ENCODE measurements at regions not wholly inside any gene's neighbourhood (a gene's known extent, or its start where the extent isn't known, plus 50 kb on each side); places are given as distances from the start of the nearest gene placed in this dataset.
"Not testable (repeated sequence)": the region's sequence is repeated elsewhere in the genome, so short reads cannot be mapped to it uniquely, and the experiment has no call there.

- POLR2A ChIA-PET, result no interaction called here
- no peak overlapping the region for H3K4me3 ChIP-seq (ENCODE audit: control insufficient read depth in 1 of 7, extremely low read depth in 1 of 7, insufficient read depth in 4 of 7, low read depth in 2 of 7, low read length in 6 of 7)
Observed at GRCh38 chr1:177665935-177666334, 303.9 kb downstream of the SEC16B start.

GRCh38 chr1:177664742-177665141 lies 305.1 kb downstream of the SEC16B start:
- H3K27me3 ChIP-seq (replicated peaks in 2 of 5; ENCODE audit: control insufficient read depth in 4 of 5, insufficient read depth in 5 of 5, low read length in 4 of 5); H3K4me3 ChIP-seq (ENCODE audit: control insufficient read depth in 1 of 7, extremely low read depth in 1 of 7, insufficient read depth in 4 of 7, low read depth in 2 of 7, low read length in 6 of 7); POLR2A ChIA-PET; CTCF ChIA-PET; H3K27ac ChIP-seq (ENCODE audit: insufficient read depth in 1 of 2, low read depth in 1 of 2, low read length in 2 of 2, poor library complexity in 1 of 2, severe bottlenecking in 2 of 2); H3K9me3 ChIP-seq (ENCODE audit: control extremely low read depth in 1 of 5, control insufficient read depth in 4 of 5, insufficient read depth in 2 of 5, low read depth in 1 of 5, low read length in 4 of 5); H3K4me1 ChIP-seq (ENCODE audit: control extremely low read depth in 1 of 4, control insufficient read depth in 4 of 4, insufficient read depth in 4 of 4, low read length in 3 of 4); DNase-seq; H3K36me3 ChIP-seq (ENCODE audit: control insufficient read depth in 4 of 4, insufficient read depth in 4 of 4, low read length in 3 of 4): not testable (repeated sequence)
- WGBS (ENCODE audit: insufficient coverage), result 100% methylated on average over 2 of the region's 4 CpGs

More at GRCh38 chr1:177665935-177666334, 303.9 kb downstream of the SEC16B start:
- Histone ChIP-seq H3K4me1 (ENCODE audit: control extremely low read depth in 1 of 4, control insufficient read depth in 4 of 4, insufficient read depth in 4 of 4, low read length in 3 of 4) (no peaks in the 10 kb centered on the region), H3K27me3 (replicated peaks in 2 of 5; ENCODE audit: control insufficient read depth in 4 of 5, insufficient read depth in 5 of 5, low read length in 4 of 5) (no peaks in the 10 kb centered on the region), H3K36me3 (ENCODE audit: control insufficient read depth in 4 of 4, insufficient read depth in 4 of 4, low read length in 3 of 4) (no peaks in the 10 kb centered on the region), H3K27ac (ENCODE audit: insufficient read depth in 1 of 2, low read depth in 1 of 2, low read length in 2 of 2, poor library complexity in 1 of 2, severe bottlenecking in 2 of 2) (no peak overlapping the region), H3K9me3 (ENCODE audit: control extremely low read depth in 1 of 5, control insufficient read depth in 4 of 5, insufficient read depth in 2 of 5, low read depth in 1 of 5, low read length in 4 of 5) (no peaks in the 10 kb centered on the region)
- CTCF ChIA-PET, result interaction anchor here (0.6 kb wide), 1 partner anchor 392 kb away, joined by 3 read pairs; no protein-coding TSS in a partner anchor
- no peak for DNase-seq
- WGBS (ENCODE audit: insufficient coverage), result 50% methylated on average over 1 of the region's 2 CpGs

GRCh38 chr1:177660188-177660587 lies 309.7 kb downstream of the SEC16B start:
- H3K4me3 ChIP-seq (ENCODE audit: control insufficient read depth in 1 of 7, extremely low read depth in 1 of 7, insufficient read depth in 4 of 7, low read depth in 2 of 7, low read length in 6 of 7), result no peak overlapping the region
- ChIA-PET CTCF (no interaction called here), POLR2A (no interaction called here)
- no peaks in the 10 kb centered on the region for H3K4me1 ChIP-seq (ENCODE audit: control extremely low read depth in 1 of 4, control insufficient read depth in 4 of 4, insufficient read depth in 4 of 4, low read length in 3 of 4)
- no peaks in the 10 kb centered on the region for H3K9me3 ChIP-seq (ENCODE audit: control extremely low read depth in 1 of 5, control insufficient read depth in 4 of 5, insufficient read depth in 2 of 5, low read depth in 1 of 5, low read length in 4 of 5)
- no peak for DNase-seq
- 100% methylated on average over 4 of the region's 5 CpGs for WGBS (ENCODE audit: insufficient coverage)
- no peaks in the 10 kb centered on the region for H3K27me3 ChIP-seq (replicated peaks in 2 of 5; ENCODE audit: control insufficient read depth in 4 of 5, insufficient read depth in 5 of 5, low read length in 4 of 5)
- H3K27ac ChIP-seq (ENCODE audit: insufficient read depth in 1 of 2, low read depth in 1 of 2, low read length in 2 of 2, poor library complexity in 1 of 2, severe bottlenecking in 2 of 2), result no peak overlapping the region
- H3K36me3 ChIP-seq (ENCODE audit: control insufficient read depth in 4 of 4, insufficient read depth in 4 of 4, low read length in 3 of 4), result no peaks in the 10 kb centered on the region

- no peak overlapping the region for H3K4me3 ChIP-seq (ENCODE audit: control insufficient read depth in 1 of 7, extremely low read depth in 1 of 7, insufficient read depth in 4 of 7, low read depth in 2 of 7, low read length in 6 of 7)
- no peak overlapping the region for H3K27ac ChIP-seq (ENCODE audit: insufficient read depth in 1 of 2, low read depth in 1 of 2, low read length in 2 of 2, poor library complexity in 1 of 2, severe bottlenecking in 2 of 2)
- no peak for DNase-seq
- no peaks in the 10 kb centered on the region for H3K4me1 ChIP-seq (ENCODE audit: control extremely low read depth in 1 of 4, control insufficient read depth in 4 of 4, insufficient read depth in 4 of 4, low read length in 3 of 4)
- WGBS (ENCODE audit: insufficient coverage), result 92% methylated on average over 4 of the region's 4 CpGs
- POLR2A ChIA-PET, result no interaction called here
- CTCF ChIA-PET, result no interaction called here
- no peaks in the 10 kb centered on the region for H3K9me3 ChIP-seq (ENCODE audit: control extremely low read depth in 1 of 5, control insufficient read depth in 4 of 5, insufficient read depth in 2 of 5, low read depth in 1 of 5, low read length in 4 of 5)
- H3K36me3 ChIP-seq (ENCODE audit: control insufficient read depth in 4 of 4, insufficient read depth in 4 of 4, low read length in 3 of 4), result no peaks in the 10 kb centered on the region
- no peaks in the 10 kb centered on the region for H3K27me3 ChIP-seq (replicated peaks in 2 of 5; ENCODE audit: control insufficient read depth in 4 of 5, insufficient read depth in 5 of 5, low read length in 4 of 5)
Observed at GRCh38 chr1:177659281-177659680, 310.6 kb downstream of the SEC16B start.

GRCh38 chr1:177656598-177656997 lies 313.3 kb downstream of the SEC16B start:
- Histone ChIP-seq H3K4me1 (ENCODE audit: control extremely low read depth in 1 of 4, control insufficient read depth in 4 of 4, insufficient read depth in 4 of 4, low read length in 3 of 4) (no peaks in the 10 kb centered on the region), H3K27ac (ENCODE audit: insufficient read depth in 1 of 2, low read depth in 1 of 2, low read length in 2 of 2, poor library complexity in 1 of 2, severe bottlenecking in 2 of 2) (no peak overlapping the region), H3K9me3 (ENCODE audit: control extremely low read depth in 1 of 5, control insufficient read depth in 4 of 5, insufficient read depth in 2 of 5, low read depth in 1 of 5, low read length in 4 of 5) (no peaks in the 10 kb centered on the region), H3K27me3 (replicated peaks in 2 of 5; ENCODE audit: control insufficient read depth in 4 of 5, insufficient read depth in 5 of 5, low read length in 4 of 5) (no peaks in the 10 kb centered on the region), H3K36me3 (ENCODE audit: control insufficient read depth in 4 of 4, insufficient read depth in 4 of 4, low read length in 3 of 4) (no peaks in the 10 kb centered on the region), H3K4me3 (ENCODE audit: control insufficient read depth in 1 of 7, extremely low read depth in 1 of 7, insufficient read depth in 4 of 7, low read depth in 2 of 7, low read length in 6 of 7) (no peak overlapping the region)
- no peak for DNase-seq
- 94% methylated on average over 2 of the region's 3 CpGs for WGBS (ENCODE audit: insufficient coverage)
- POLR2A ChIA-PET, result no interaction called here
- CTCF ChIA-PET, result no interaction called here

- Histone ChIP-seq H3K27ac (ENCODE audit: insufficient read depth in 1 of 2, low read depth in 1 of 2, low read length in 2 of 2, poor library complexity in 1 of 2, severe bottlenecking in 2 of 2) (no peak overlapping the region), H3K9me3 (ENCODE audit: control extremely low read depth in 1 of 5, control insufficient read depth in 4 of 5, insufficient read depth in 2 of 5, low read depth in 1 of 5, low read length in 4 of 5) (no peaks in the 10 kb centered on the region), H3K4me1 (ENCODE audit: control extremely low read depth in 1 of 4, control insufficient read depth in 4 of 4, insufficient read depth in 4 of 4, low read length in 3 of 4) (no peaks in the 10 kb centered on the region), H3K27me3 (replicated peaks in 2 of 5; ENCODE audit: control insufficient read depth in 4 of 5, insufficient read depth in 5 of 5, low read length in 4 of 5) (no peaks in the 10 kb centered on the region), H3K36me3 (ENCODE audit: control insufficient read depth in 4 of 4, insufficient read depth in 4 of 4, low read length in 3 of 4) (no peaks in the 10 kb centered on the region), H3K4me3 (ENCODE audit: control insufficient read depth in 1 of 7, extremely low read depth in 1 of 7, insufficient read depth in 4 of 7, low read depth in 2 of 7, low read length in 6 of 7) (no peak overlapping the region)
- DNase-seq, result no peak
- 100% methylated on average over 1 of the region's 3 CpGs for WGBS (ENCODE audit: insufficient coverage)
- ChIA-PET POLR2A (no interaction called here), CTCF (no interaction called here)
Observed at GRCh38 chr1:177650947-177651346, 318.9 kb downstream of the SEC16B start.

- ChIA-PET CTCF (no interaction called here), POLR2A (no interaction called here)
- Histone ChIP-seq H3K27me3 (replicated peaks in 2 of 5; ENCODE audit: control insufficient read depth in 4 of 5, insufficient read depth in 5 of 5, low read length in 4 of 5) (no peaks in the 10 kb centered on the region), H3K27ac (ENCODE audit: insufficient read depth in 1 of 2, low read depth in 1 of 2, low read length in 2 of 2, poor library complexity in 1 of 2, severe bottlenecking in 2 of 2) (no peak overlapping the region), H3K4me3 (ENCODE audit: control insufficient read depth in 1 of 7, extremely low read depth in 1 of 7, insufficient read depth in 4 of 7, low read depth in 2 of 7, low read length in 6 of 7) (no peak overlapping the region), H3K36me3 (ENCODE audit: control insufficient read depth in 4 of 4, insufficient read depth in 4 of 4, low read length in 3 of 4) (no peaks in the 10 kb centered on the region), H3K4me1 (ENCODE audit: control extremely low read depth in 1 of 4, control insufficient read depth in 4 of 4, insufficient read depth in 4 of 4, low read length in 3 of 4) (no peaks in the 10 kb centered on the region), H3K9me3 (ENCODE audit: control extremely low read depth in 1 of 5, control insufficient read depth in 4 of 5, insufficient read depth in 2 of 5, low read depth in 1 of 5, low read length in 4 of 5) (no peaks in the 10 kb centered on the region)
- DNase-seq, result no peak
- 98% methylated on average over 4 of the region's 6 CpGs for WGBS (ENCODE audit: insufficient coverage)
Observed at GRCh38 chr1:177648731-177649265, 321.1 kb downstream of the SEC16B start.

All from common myeloid progenitor, CD34-positive (primary cell).